ENCODE measurements at regions not wholly inside any gene's neighbourhood (a gene's known extent, or its start where the extent isn't known, plus 50 kb on each side); places are given as distances from the start of the nearest gene placed in this dataset.
"Not testable (repeated sequence)": the region's sequence is repeated elsewhere in the genome, so short reads cannot be mapped to it uniquely, and the experiment has no call there.

DNA sequence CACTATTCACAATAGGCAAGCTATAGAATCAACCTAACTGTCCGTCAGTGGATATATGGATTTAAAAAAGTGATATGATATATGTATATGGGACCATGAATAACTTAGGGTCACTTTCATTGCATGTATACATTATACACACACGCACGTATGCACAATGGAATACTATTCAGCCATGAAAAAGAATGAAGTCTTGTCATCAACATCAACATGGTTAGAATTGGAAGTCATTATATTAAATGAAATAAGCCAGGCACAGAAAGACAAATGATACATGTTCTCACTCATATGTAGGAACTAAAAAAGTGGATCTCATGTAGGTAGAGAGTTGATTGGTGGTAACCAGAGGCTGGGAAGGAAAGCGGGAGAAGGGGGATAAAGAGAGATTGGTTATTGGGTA lies 234.3 kb downstream of the VRK1 start:
- DNase-seq, result no peak

DNA sequence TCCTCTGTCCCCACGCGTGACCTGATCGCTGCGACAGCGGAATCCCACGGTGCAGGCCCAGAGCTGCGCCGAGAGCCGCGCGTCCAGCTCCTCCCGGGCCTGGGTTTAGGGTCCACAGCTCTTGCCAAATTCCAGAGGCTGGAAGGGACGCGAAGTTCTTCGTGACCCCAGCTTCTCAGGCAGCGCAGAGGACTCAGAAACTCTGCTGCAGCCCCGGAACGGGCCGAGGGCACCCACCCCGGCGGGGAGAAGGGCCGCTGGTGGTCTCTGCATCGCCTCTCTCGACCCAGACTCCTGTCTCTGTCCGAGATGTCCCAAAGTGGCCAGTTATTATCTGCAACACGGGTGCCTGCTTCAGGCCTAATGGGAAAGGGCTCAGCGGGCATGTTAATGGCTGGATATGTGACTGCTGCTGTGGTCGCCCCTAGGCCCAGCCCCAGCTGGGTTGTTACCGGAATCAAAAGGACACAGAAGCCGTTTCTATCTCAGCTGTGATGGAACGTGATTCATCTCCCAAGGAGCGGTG lies 236.4 kb downstream of the VRK1 start:
- no peak for DNase-seq

DNA sequence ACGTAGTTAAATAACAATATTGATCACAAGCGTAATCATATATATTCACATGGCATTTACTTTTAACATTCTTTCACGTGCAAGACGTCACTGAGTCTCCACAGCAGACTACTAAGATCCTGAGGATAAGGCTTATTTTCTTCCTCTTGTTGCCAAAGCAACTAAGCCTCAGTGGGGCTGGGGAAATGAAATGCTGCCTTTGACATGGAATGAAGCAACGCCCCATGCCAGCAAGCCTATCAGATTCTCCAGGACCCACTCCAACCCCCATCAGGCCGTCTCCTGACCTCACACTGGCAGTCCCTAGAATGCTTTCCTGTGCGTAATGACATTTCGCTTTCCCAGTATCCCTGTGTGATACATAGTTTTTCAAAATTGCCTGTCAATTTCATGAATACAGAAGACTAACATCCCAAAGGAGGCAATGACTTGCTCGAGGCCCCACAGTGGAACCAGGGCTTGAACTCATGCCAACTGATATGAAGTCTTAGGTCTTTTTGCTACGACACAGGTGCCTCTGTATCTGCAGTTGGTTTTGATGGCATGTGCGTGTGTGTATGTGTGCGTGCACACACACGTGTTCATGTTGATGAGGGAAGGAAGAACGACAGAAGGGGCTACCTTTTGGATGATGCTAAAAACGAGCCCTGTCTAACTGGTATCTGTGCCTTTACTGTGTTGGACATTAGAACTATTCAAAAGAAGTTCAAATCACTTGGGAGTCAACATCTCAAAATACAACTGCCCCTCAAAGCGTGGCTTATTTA lies 239.1 kb downstream of the VRK1 start:
- DNase-seq, result no peak

DNA sequence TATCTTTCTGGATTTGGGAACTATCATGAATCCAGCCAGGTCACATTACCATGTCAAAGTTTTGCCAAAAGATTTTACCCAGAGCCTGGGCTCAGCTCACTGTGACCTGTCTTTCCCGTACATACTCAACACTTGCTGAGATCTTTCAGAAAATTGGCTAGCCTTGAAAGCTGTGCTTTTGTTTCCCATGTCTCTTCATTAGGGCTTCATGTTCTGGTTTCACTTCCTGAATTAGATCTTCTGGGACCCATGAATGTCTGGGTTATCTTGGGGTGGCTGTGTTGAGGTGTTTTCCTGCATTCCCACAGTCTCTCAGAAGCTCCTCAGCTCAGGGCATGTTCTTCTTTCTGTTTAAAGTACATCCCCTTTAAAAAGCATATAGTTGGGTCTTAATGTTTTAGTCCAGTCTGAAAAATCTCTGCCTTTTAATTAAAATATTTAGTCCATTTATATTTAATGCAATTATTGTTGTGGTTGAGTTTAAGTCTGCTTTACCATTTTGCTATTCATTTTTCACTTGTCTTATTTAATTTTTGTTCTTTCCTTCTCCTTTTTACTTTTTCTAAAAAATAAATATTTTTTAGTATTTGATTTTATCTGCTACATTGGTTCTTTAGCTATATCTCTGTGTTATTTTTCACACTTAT lies 242.7 kb downstream of the VRK1 start:
- no peak for DNase-seq

DNA sequence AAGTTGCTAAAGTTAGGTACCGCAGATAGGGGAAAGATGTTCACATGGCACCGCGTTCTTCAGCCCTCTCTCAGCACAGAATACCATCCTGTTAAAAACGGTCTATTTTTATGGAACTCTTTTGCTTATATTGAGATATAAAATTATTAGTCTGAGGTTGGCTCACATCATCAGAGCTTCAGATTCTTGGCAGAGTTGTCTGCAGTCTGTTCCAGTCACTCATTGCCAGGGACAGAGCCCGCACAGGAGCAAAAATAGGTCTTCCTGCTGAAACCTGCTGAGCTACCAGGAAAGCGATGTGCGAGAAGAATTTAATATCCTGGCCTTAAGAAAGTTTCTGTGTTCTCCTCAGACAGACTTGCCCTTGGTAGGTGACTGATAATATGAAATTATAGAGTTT lies 249.8 kb downstream of the VRK1 start:
- no peak for DNase-seq

DNA sequence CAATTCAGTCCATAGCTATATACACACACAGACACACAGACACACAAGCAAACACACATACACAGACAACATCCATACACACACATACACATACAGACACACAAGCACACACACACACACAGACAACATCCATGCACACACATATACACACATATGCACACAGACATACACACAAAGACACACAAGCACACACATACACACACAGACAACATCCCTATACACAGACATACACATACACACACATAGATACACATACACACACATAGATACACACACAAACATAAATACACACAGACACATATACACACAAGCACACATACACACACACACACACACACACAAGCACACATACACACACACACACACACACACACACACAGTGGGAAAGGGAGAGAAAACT lies 254.8 kb downstream of the VRK1 start:
- no peak for DNase-seq

DNA sequence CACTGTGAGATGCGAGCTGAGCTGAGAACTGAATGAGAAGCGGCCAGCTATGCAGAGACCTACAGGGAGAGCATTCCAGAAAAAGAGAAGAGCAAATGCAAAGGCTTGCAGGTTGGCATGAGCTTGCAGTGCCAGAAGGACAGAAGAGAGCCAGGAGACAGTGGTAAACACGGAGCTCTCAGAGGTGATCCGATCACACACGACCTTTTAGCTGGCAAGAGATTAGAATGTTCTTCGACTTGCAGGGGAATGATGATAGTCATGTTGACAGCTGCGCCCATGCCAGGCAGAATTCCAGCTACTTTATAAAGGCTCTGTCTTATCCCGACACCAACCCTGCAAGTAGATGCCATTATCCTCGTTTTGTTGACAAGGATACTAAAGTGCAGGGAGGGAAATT lies 256.8 kb downstream of the VRK1 start:
- DNase-seq, result no peak

DNA sequence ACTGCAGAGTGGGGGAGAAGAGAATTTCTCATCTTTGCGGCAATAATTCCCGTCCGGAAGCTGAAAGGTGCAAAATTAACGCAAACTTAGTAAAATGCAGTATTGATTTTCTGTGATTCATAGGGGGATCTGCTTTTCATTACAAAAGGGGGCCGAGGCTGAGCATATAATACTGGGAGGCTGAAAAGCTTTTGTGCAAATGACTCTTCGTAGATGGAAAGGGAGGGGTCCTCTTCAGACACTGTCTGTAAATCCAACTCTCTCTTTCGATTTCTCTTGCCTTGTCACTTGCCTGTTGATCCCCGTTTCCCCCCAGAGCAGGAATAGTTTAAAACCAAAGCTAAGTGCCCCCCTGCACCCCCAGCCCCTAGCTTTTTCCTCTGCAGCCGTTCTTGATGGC lies 258.2 kb downstream of the VRK1 start:
- no peak for DNase-seq

DNA sequence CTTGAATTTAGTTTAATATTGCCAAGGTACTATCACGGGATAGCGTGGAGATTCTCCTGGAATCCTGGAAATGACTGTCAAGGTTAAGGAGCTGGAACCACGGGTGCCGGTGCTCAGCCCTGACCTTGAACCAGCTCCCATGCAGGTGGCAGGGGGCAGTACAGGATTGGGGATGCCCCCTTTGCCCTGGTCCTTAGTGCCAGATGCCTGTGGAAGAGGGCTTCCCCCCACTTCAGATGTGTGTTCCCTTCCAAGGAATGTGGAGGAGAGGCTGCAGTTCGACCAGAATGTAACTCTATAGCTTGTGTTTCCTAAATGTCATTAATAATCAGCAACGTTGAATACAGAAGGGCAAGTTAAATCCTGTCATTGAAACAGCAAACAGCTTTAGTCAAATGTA lies 258.9 kb downstream of the VRK1 start:
- DNase-seq, result peak; percentile 73

DNA sequence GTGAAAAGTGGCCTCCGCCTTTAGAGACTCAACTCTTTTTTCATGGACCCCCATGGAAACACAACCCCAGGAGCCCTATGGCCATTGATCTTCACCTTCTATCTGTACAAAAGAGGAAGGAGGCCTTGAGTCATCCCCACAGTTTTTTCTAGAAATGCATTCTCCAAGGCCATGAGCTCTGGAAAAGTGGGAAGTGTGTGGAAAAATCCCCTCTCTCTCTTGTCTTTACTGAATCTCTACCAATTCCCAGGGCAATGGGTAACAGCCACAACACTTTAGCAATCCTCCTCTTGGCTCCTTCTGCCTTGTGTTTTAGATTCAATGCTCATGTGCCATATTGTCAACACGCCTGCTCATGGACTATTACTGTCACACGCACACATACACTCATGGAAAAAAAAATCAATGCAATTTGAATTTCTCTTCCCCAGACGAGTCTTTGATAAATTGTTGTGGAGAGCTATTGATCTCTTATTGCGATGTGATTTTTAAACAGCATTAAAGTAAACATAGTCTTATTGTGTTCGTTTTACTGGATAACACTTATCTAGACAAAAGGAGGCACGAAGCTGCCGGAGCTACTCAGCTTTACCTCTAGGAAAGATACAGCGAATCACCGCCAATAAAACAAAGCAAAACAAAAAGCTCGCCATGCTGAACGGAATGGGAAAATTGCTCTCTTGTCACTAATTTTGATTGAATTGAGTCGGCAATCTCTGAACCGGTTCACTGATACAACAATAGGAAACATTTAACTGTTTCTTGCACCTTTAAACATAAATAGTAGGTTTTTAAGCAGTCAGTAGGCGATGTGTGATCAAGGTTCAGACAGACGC lies 260.3 kb downstream of the VRK1 start:
- no peak for DNase-seq

DNA sequence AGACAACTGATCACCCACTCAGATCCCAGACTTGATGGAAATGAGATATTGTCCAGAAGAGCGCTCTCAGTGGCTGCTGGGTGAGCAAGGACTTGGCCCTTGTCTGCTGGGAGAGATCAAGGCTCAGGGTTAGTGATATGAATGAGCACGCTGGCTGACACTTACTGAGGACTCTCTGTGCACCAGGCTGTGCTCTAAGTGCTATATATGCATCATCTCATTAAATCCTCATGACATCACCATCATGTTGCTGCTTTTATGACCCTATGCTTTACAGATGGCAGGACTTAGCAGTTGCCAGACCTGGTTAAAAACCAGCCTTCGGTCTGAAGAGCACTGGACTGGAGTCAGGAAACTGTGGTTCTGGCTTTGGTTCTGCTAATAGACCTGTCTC lies 260.9 kb downstream of the VRK1 start:
- DNase-seq, result no peak

DNA sequence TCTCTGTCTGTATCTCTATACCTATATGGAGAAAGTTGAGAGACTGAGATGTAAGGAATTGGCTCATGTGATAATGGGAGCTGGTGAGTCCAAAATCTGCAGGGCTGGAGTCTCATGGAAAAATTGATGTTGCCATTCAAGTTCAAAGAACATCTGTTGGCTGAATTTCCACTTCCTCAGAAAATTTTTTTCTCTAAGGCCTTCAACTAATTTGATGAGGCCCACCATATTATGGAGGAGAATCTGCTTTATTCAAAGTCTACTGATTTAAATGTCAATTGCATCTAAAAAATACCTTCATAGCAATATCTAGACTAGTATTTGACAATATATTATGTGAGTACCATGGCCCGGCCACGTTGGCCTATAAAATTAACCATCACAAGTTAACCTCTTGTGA lies 261.4 kb downstream of the VRK1 start:
- DNase-seq, result no peak

DNA sequence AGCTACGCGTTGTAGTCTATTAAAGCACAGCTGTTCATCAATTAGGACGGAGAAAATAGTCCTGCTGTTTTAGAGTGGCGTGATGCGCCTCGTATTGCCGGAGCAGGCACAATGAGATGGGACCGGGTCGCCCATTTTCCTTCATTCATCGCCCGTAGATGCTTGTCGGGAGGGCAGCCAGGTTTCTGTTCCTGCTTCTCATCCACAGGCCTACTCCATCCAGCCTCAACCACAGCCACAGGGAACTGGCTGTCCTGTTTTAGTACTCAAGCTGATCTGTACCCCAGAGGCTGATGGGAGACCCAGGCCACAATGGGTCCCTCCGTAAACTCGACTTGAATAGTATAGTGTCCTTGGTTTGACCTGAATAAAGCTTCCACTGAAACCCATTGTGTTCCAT lies 264.0 kb downstream of the VRK1 start:
- DNase-seq, result no peak

DNA sequence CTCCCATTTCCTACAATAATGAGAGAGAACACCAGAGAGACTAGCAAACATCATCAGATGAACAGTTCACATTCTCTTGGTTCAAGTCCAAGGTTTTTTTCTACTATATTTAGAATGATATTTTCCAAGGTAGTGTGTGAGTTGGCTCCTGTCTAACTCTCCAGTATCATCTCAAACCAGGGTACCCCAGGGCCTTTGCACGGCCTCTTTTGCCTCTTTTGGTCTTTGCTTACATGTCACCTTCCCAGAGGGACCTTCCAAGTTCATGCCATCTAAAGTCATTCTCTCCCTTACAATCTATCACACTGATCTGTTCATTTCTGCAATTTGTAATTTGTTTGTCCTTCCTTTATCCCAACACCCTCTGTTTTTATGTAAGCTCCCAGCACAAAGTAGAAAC lies 264.5 kb downstream of the VRK1 start:
- DNase-seq, result no peak

DNA sequence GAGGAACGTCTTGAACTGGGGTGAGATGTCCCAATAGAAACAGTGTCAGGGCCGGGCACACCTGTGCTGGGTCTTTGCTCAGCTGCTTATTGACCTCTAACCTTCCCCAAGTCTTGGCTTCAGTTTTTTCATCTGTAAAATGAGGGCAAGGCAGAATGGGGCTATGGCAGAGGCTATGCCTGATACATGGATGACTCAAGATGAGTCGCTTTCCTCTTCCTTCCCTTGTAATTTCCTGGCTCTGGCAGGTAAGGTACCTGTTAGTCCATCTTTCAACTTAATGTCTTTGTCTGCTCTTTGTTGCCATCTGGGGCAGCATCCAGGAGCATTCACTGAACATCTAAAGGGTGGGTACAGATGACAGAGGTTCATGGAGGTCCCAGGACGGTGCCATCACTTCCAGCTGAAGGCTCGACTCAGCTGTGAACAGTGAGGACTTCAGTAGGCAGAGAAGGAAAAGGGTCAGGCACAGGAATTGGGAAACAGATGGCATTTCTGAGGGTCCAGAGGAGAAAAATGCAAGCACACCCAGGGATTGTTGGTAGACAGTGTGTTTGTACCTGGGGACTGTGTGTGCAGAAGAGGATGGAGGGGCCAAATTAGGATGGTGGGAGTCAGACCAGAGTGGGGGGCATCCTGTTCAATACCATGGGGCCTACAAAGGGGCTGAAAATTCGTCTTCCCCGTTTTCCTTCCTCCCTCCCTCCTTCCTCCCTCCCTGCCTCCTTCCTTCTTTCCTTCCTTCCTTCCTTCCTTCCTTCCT lies 268.3 kb downstream of the VRK1 start:
- DNase-seq, result no peak

DNA sequence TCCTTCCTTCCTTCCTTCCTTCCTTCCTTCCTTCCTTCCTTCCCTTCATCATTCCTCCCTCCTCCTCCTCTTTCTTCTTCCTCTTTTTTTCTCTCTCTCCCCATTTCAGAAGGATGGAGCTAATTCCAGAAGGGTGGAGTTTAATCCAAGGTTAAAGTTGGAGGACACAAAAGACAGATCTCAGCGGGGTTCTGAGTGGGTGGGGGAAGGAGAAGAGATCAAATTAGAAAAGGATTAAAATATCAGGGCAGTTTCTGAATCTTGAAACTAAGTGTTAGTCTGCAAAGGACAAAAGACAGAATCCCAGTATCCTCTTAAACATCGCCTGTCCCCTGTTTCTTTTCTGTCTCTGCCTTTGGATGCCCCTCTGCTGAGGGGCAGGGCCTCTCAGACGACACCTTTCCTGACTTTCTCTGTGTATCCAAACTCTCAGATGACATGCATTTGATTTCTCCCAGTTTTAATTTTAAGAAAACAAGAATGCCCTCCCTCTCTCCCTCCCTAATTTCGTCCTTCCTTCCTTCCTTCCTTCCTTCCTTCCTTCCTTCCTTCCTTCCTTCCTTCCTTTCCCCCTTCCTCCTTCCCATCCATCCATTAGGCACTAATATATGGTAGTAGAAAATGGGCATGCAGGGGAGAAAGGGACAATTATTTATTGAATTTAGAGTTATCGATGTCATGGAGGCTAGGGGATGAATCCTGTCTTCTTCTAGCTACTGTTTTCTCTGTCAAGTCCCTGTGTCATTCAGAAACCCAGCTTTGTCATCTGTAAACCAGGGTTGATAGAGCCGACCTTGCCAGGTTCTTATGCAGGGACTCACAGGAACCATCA lies 269.1 kb downstream of the VRK1 start:
- DNase-seq, result no peak

DNA sequence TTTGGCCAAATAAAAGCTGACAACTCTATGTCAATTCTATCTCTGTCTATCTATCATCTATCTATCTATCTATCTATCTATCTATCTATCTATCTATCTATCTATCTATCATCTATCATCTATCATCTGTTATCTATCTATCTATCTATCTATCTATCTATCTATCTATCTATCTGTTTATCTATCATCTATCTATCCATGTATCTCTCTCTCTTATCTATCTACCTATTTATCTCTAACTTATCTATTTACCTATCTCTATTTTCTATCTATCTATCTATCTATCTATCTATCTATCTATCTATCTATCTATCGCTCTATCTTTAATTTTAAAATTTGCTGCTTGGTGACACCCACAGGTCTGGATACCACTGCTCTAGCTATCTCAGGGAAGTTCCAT lies 271.1 kb downstream of the VRK1 start:
- not testable (repeated sequence) for DNase-seq

DNA sequence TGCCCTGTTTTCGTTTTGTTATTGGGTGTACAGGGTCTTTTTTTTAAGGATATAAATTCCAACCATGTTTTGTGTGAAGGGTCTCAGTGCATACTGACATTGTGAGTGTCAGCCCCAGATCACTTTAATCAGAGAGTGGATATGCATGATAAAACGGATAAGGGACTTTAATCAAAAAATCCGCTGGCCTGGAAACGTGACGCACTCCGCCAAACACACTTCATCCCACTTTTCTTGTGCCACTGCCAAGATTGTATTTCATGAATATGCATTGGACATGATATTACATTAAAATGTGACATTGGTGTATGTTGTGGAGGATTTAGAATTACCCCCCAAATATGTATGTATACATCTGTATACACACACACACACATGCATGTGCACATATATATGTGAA lies 273.1 kb downstream of the VRK1 start:
- no peak for DNase-seq

DNA sequence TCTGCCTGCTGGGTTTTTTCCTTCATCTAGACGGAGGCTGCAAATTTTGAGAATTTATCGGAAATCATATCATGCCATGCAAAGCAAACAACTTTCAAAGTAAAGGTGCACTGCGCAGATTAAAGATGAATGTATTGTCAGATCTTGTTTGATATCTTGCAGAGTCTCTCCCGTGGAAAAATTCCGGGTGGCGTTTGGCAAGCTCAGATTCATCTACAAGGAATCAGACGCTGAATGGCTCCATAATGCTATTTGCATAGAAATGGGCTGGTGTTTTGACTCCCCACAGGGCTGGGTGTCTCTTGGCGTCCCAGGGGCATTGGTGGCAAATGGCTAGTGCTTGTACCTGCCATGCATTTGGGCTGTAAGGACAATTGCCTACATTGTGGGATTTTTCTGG lies 274.0 kb downstream of the VRK1 start:
- no peak for DNase-seq

DNA sequence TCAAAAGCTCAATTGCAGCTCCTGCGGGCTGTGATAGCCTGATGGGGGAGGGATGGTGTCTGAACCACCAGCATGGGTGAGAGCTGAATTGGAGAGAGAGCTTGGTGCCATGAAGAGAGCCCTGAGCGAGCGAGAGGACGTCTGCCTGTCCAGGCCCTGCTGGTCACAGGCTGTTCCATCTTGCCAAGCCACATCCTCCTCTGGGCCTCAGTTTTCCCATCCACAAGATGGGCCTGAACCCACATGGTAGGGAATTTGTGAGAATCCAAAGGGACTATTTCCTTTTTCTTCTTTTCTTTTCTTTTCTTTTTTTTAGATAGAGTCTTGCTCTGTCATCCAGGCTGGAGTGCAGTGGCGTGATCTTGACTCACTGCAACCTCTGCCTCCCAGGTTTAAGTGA lies 276.4 kb downstream of the VRK1 start:
- DNase-seq, result no peak

DNA sequence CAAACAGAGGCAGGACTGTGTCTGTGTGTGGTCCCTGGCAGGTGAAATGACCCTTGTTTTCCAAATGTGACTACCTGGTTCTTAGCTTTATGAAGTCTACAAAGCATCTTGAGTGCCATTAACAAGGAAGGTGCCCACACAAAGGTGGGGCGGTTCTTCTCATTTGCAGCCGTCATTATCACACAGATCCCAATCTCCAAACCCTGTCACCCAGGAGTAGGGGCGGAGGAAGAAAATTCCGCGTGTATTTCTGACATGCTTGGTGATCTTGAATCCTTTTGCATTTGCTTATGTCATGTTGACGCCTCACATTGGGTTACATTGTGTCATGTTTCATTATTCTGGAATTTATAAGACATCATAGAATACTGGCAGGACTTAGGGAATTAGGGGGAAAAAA lies 277.3 kb downstream of the VRK1 start:
- no peak for DNase-seq

DNA sequence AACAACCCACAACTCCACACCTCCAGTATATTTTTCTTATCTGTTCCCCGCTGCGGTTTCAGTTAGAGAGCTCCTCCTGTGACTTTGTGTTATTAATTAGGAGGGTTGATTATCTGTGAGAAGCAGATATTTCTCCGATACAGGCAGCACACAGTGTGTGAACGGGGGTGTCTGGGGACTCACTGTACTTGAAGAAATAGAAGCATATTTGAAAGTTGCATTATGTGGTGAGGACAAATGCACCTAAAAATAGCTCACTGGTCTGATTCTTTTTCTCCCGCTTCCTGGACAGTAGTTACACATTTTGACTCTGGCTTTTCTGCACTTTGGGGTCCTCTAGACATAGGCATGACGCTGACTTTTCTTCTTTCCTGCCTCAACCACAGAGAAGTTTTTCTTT lies 277.7 kb downstream of the VRK1 start:
- no peak for DNase-seq

Measured in NCI-H1105 treated with DMSO at 0.1 percent for 48 hours (cell line).